Esophagus squamous epithelium (tissue), 5 donors: ENCODE measurements at regions not wholly inside any gene's neighbourhood (a gene's known extent, or its start where the extent isn't known, plus 50 kb on each side); places are given as distances from the start of the nearest gene placed in this dataset.
A peak's percentile ranks its signal among the peaks of the same experiment; 100 is the strongest.

ENCODE experiments used
- DNase-seq: peaks from one replicate; lab custom pipeline; 2025; lab: John Stamatoyannopoulos, UW
- H3K27ac ChIP-seq, 4 donors: fragments of 200-600 bp; sonication (generic); one replicate each; pipeline ENCODE4 v1.5.1; 2016 to 2019; ENCODE audit warnings: mild to moderate bottlenecking in 1 of 4
- H3K27me3 ChIP-seq, 4 donors: fragments of 200-600 bp; sonication (generic); 1 replicate in 3 of 4; 2 replicates in 1 of 4; pipeline versions ENCODE4 v1.5.1 to v1.6.0; 2017 to 2021; ENCODE audit warnings: antibody characterized with exemption in 1 of 4
- H3K36me3 ChIP-seq, 3 donors: fragments of 200-600 bp; sonication (generic); one replicate each; pipeline ENCODE4 v1.5.1; 2016 to 2019
- H3K4me1 ChIP-seq, 3 donors: fragments of 200-600 bp; sonication (generic); one replicate each; pipeline ENCODE4 v1.5.1; 2017 to 2019
- H3K4me3 ChIP-seq, 4 donors: fragments of 200-600 bp; sonication (generic); 1 replicate in 3 of 4; 2 replicates in 1 of 4; pipeline ENCODE4 v1.5.1; 2016 to 2019; ENCODE audit warnings: mild to moderate bottlenecking in 2 of 4, moderate library complexity in 1 of 4
- H3K9me3 ChIP-seq, 3 donors: fragments of 200-600 bp; sonication (generic); one replicate each; pipeline ENCODE4 v1.5.1; 2016 to 2019
- POLR2A ChIP-seq, 4 donors: fragments of 450-650 bp; IDR thresholded peaks; one replicate each; pipeline ENCODE4 v1.6.1; 2017; ENCODE audit warnings: antibody characterized with exemption in 4 of 4, mild to moderate bottlenecking in 4 of 4, moderate library complexity in 3 of 4
- WGBS, 2 donors: methylation state at CpG; one replicate each; pipeline ENCODE4 v1.1.5; 2018; 5-methylcytosine and 5-hydroxymethylcytosine counted together
- intact Hi-C: fragments of 100-400 bp; cut with DNase I; formaldehyde crosslinking; loops from one replicate; pipeline ENCODE4 v1.15.0; 2022
- TF ChIP-seq, protein P1 (sequence below), 6 experiments: fragments of 450-650 bp in 4 of 6; fragments of 200-600 bp in 2 of 6; sonication (generic) in 2 of 6; IDR thresholded peaks; one replicate each; pipeline ENCODE4 v1.5.1; 2016 to 2019; ENCODE audit warnings: antibody characterized with exemption in 6 of 6, mild to moderate bottlenecking in 4 of 6, moderate library complexity in 4 of 6
- donor health status: DM: yes; HTN: yes; CAD: no.

DNA sequence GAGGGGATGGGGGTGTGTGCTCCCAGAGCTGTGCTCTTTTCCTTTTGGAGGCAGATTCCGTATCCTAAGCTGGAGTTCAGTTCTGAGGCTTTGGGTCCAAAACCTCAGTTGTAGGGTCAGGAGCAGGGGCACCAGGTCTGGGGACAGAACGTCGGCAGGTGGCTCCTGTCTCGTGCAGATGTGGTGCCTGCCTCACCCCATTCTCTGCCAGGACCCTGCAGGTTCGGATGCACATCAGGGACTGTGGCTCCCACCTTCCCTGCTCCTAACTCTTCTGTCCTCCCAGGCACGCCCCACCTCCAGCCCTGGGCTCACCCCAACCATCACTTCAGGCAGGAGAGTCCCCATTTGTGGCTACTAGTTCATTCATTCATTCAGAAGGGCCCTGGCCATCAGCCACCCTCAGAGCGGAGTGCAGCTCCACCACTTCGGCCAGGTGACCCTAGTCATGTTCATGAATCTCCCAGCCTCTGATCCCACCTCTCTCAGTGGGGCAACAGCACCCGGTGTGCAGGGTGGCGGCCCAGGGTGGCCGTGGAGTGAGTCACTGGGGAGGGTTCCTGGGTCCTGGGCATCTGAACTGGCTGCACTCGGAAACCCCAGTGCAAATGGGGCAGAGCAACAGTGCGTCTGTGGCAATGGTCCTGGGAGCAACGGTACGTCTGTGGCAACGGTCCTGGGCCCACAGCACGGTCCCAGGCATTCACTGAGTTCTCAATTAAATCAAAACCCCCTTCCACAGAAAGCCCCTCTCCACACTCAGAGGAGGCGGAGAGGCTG is 100.8 kb upstream of the FAM20C start:
- no peak overlapping the region for H3K27ac ChIP-seq
- 90 to 97% methylated on average over 5 to 6 of the region's 18 CpGs for WGBS, 2 donors
- DNase-seq: no peak
- H3K9me3 ChIP-seq: no peaks in the 10 kb centered on the region
- no peak overlapping the region for H3K4me3 ChIP-seq
- peaks cover 0 to 52% (median 0%) of the 10 kb centered on the region in 4 donors for H3K27me3 ChIP-seq
- peaks cover 29 to 63% (median 35%) of the 10 kb centered on the region in 3 donors for H3K4me1 ChIP-seq
- TF ChIP-seq, protein P1, sequence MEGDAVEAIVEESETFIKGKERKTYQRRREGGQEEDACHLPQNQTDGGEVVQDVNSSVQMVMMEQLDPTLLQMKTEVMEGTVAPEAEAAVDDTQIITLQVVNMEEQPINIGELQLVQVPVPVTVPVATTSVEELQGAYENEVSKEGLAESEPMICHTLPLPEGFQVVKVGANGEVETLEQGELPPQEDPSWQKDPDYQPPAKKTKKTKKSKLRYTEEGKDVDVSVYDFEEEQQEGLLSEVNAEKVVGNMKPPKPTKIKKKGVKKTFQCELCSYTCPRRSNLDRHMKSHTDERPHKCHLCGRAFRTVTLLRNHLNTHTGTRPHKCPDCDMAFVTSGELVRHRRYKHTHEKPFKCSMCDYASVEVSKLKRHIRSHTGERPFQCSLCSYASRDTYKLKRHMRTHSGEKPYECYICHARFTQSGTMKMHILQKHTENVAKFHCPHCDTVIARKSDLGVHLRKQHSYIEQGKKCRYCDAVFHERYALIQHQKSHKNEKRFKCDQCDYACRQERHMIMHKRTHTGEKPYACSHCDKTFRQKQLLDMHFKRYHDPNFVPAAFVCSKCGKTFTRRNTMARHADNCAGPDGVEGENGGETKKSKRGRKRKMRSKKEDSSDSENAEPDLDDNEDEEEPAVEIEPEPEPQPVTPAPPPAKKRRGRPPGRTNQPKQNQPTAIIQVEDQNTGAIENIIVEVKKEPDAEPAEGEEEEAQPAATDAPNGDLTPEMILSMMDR (IDR thresholded peaks at IDR 0.05): no peak
- no peak for TF ChIP-seq POLR2A (IDR thresholded peaks at IDR 0.05)
- intact Hi-C loops: no loop called here
- H3K36me3 ChIP-seq: no peaks in the 10 kb centered on the region

DNA sequence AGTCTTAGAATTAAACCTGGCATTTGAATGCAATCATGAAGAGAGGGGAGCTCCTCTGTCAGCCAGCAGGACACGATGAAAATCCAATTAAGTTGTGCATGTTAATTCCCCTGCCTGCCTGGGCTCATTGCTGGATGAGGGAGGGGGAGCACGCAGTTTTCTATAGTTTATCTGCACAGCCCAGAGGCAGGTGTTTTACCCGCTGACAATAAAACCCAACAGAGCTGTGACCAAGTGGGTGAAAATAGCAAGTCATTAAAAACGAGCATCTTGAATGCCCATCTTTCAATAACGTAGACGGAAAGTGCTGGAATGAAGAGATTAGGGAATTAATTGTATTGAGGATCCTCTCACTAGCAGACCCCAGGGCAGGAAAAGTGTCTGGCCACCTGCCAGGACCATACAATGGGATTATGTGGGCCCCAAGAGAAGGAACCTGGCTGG is 100.1 kb upstream of the FAM20C start:
- 44 to 61% methylated on average over 6 of the region's 6 CpGs for WGBS, 2 donors

DNA sequence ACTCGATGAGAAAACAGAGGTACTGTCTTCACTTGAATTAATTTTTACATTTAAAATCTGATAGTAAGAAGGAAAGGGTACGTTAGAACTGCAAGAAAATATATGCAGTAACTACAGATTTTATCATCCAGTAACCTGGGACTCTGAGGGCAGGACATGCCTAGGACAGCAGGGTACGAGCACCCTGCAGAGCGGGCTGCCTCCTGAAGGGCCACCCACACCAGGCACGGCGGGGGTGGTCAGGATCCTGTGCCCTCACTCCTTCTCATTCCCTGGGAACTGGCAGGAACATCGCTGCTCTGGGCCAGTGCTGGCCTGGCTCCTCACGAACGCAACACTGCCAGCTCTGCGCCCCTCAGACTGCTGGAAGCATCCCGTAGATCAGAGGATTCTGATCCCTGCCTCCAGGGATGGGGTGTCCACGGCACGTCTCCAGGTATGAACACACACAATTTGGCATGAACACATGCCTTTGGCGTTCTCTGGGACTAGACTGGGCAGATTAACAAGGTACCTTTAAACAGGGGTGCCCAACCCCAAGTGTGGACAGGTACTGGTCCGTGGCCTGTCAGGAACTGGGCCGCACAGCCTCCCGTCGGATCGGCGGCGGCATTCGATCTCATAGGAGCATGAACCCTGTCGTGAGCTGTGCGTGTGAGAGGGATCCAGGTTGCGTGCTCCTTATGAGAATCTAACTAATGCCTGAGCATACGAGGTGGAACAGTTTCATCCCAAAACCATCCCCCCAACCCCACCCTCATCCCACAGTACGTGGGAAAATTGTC is 99.3 kb upstream of the FAM20C start:
- peak overlapping the region in 1 of 4 donors; percentile 37 for H3K27ac ChIP-seq
- WGBS, 2 donors: 38 to 74% methylated on average over 9 to 14 of the region's 27 CpGs

More for the DNA sequence above, 100.1 kb upstream of the FAM20C start:
- H3K36me3 ChIP-seq: no peaks in the 10 kb centered on the region
- intact Hi-C loops: no loop called here
- peaks cover 0 to 47% (median 0%) of the 10 kb centered on the region in 4 donors for H3K27me3 ChIP-seq
- H3K27ac ChIP-seq: no peak overlapping the region
- no peak for DNase-seq
- peaks cover 29 to 63% (median 35%) of the 10 kb centered on the region in 3 donors for H3K4me1 ChIP-seq
- no peak overlapping the region for H3K4me3 ChIP-seq
- H3K9me3 ChIP-seq: no peaks in the 10 kb centered on the region
- TF ChIP-seq, protein P1 (IDR thresholded peaks at IDR 0.05): no peak
- no peak for TF ChIP-seq POLR2A (IDR thresholded peaks at IDR 0.05)

DNA sequence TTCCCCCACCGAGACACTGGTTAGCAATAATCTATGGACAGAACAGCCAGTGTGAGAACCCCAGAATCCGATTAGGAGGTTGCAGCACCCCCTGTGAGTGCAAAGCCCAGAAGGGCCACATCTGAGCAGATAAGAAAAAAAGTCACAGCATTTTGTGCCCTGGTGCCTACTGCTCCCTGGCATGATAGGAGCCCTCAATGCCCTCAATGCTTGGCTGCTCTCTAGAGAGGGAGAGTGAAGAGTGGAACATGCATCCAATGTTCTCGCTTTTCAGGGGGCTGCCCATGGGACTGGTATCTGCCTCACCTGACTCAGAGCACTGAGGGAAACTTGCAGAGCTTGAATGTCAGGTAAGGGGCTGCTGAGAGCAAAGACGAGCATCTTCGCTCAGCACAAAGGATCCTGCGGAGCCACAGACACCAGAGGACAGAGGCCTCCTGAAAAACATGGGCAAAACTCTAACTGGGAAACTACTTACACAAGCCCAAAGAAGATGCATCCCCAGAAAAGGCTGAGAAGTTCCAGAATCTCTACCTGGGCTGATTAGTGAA is 98.0 kb upstream of the FAM20C start:
- no peak for DNase-seq
- no peaks in the 10 kb centered on the region for H3K36me3 ChIP-seq
- WGBS, 2 donors: 93 to 94% methylated on average over 2 to 6 of the region's 6 CpGs
- H3K27me3 ChIP-seq: peaks cover 0 to 56% (median 0%) of the 10 kb centered on the region in 4 donors
- no peak overlapping the region for H3K27ac ChIP-seq
- no peak overlapping the region for H3K4me3 ChIP-seq
- intact Hi-C loops: no loop called here
- TF ChIP-seq, protein P1 (IDR thresholded peaks at IDR 0.05): no peak
- no peak for TF ChIP-seq POLR2A (IDR thresholded peaks at IDR 0.05)
- peaks cover 0 to 10% (median 3%) of the 10 kb centered on the region in 3 donors for H3K9me3 ChIP-seq
- H3K4me1 ChIP-seq: peaks cover 17 to 42% (median 25%) of the 10 kb centered on the region in 3 donors

More for the DNA sequence above, 99.3 kb upstream of the FAM20C start:
- TF ChIP-seq POLR2A (IDR thresholded peaks at IDR 0.05): no peak
- TF ChIP-seq, protein P1 (IDR thresholded peaks at IDR 0.05): no peak
- Histone ChIP-seq H3K4me1 (peaks cover 29 to 55% (median 35%) of the 10 kb centered on the region in 3 donors), H3K9me3 (peaks cover 0 to 4% (median 0%) of the 10 kb centered on the region in 3 donors), H3K36me3 (no peaks in the 10 kb centered on the region), H3K27me3 (peaks cover 0 to 54% (median 0%) of the 10 kb centered on the region in 4 donors), H3K4me3 (no peak overlapping the region)
- no peak for DNase-seq
- intact Hi-C loops: no loop called here
